ENCODE measurements at regions not wholly inside any gene's neighbourhood (a gene's known extent, or its start where the extent isn't known, plus 50 kb on each side); places are given as distances from the start of the nearest gene placed in this dataset.

GRCh38 chrX:151082077-151082948, 94.1 kb upstream of the GPR50 start:
- H2BK5ac ChIP-seq (ENCODE audit: insufficient read length, low read length) = no peak overlapping the region
- H3K4me2 ChIP-seq (ENCODE audit: insufficient read depth, insufficient read length, low read length) = peak overlapping the region; percentile 40
- no peaks in the 10 kb centered on the region for H4K20me1 ChIP-seq (ENCODE audit: control insufficient read depth, insufficient read depth, insufficient read length)
- TF ChIP-seq CTCF (conservative IDR thresholded peaks at IDR 0.05) = peak; percentile 82
- no peaks in the 10 kb centered on the region; the same call in 1 of the 2 replicates for H3K27me3 ChIP-seq (ENCODE audit: insufficient read depth, low read length)
- no peak overlapping the region for H2BK12ac ChIP-seq (ENCODE audit: insufficient read length, low read depth, low read length)
- Mint-ChIP-seq H3K4me1 (peaks cover 4 to 12% of the 10 kb centered on the region in 2 experiments; a peak in 3 of 4 replicates), H3K27me3 (ENCODE audit: low read depth) (peaks cover 36% of the 10 kb centered on the region), H3K27ac (no peak overlapping the region), H3K36me3 (ENCODE audit: insufficient read depth in 1 of 3, low read depth in 3 of 3) (no peaks in the 10 kb centered on the region; a peak in 2 of 7 replicates), H3K4me3 (peak overlapping the region; percentile 34 to 69; a peak in 4 of 5 replicates), H3K9me3 (peaks cover 44 to 47% of the 10 kb centered on the region in 2 experiments)
- H3K9me3 ChIP-seq (ENCODE audit: control insufficient read depth, low read depth, low read length) = no peaks in the 10 kb centered on the region
- H2AFZ ChIP-seq (ENCODE audit: low read length) = no peak overlapping the region
- H2BK15ac ChIP-seq (ENCODE audit: low read depth, low read length) = no peak overlapping the region
- H2AK5ac ChIP-seq (ENCODE audit: insufficient read length, low read length) = no peak overlapping the region
- peak overlapping the region; percentile 23 for H3K18ac ChIP-seq (ENCODE audit: insufficient read length, low read depth, low read length)
- H4K8ac ChIP-seq (replicated peaks; ENCODE audit: insufficient read length, low read depth, low read length) = no peak overlapping the region
- no peak overlapping the region for H3K56ac ChIP-seq (ENCODE audit: insufficient read length, low read depth, low read length)
- no CpG with 5 or more reads among the region's 41 CpGs for WGBS (ENCODE audit: extremely low coverage, insufficient read length, low lambda C conversion rate)
- no peaks in the 10 kb centered on the region for H3K79me1 ChIP-seq (ENCODE audit: insufficient read depth, low read depth, low read length, poor library complexity, severe bottlenecking)
- no peak overlapping the region for H3K27ac ChIP-seq (ENCODE audit: insufficient read length, low read depth, low read length)
- peak; percentile 71 for DNase-seq
- no peaks in the 10 kb centered on the region for H3K23me2 ChIP-seq (ENCODE audit: insufficient read length, low read depth, low read length, poor library complexity, severe bottlenecking)
- H3K4me1 ChIP-seq (ENCODE audit: insufficient read depth, low read length) = no peaks in the 10 kb centered on the region
- no peak overlapping the region for H4K91ac ChIP-seq (ENCODE audit: insufficient read length, low read depth, low read length)
- no peak overlapping the region for H4K5ac ChIP-seq (ENCODE audit: insufficient read length, low read depth, low read length)
- no peak overlapping the region for H3K23ac ChIP-seq (ENCODE audit: insufficient read length, low read depth, low read length)
- H2BK120ac ChIP-seq (ENCODE audit: low read depth, low read length, poor library complexity, severe bottlenecking) = no peak overlapping the region
- peak overlapping the region; percentile 65 for H3K14ac ChIP-seq (ENCODE audit: insufficient read depth, low read length)
- H3K79me2 ChIP-seq (ENCODE audit: insufficient read depth, low read length) = no peaks in the 10 kb centered on the region
- no peak overlapping the region for H3K9ac ChIP-seq (ENCODE audit: extremely low read depth, insufficient read length, low read length)
- no peak overlapping the region for H2BK20ac ChIP-seq (ENCODE audit: low read depth, low read length, poor library complexity, severe bottlenecking)
- no peak overlapping the region for H3T11ph ChIP-seq (ENCODE audit: low read length)
- no peak overlapping the region for H3K4ac ChIP-seq (ENCODE audit: low read depth, low read length)

All from H9 (cell line).